OCI-LY1 (cell line): ENCODE measurements at regions not wholly inside any gene's neighbourhood (a gene's known extent, or its start where the extent isn't known, plus 50 kb on each side); places are given as distances from the start of the nearest gene placed in this dataset.

Experiments used
- CTCF ChIP-seq: fragments of 200-600 bp; sonication (generic), shearing (Covaris generic); IDR thresholded peaks from 2 replicates; pipeline ENCODE4 v1.5.1; 2017; ENCODE audit warnings: mild to moderate bottlenecking, antibody characterized with exemption, low read length, moderate library complexity, mixed read lengths
- EZH2 ChIP-seq: fragments of 200-600 bp; sonication (generic), shearing (Covaris generic); IDR thresholded peaks from 2 replicates; pipeline ENCODE4 v1.8.0; 2017; ENCODE audit warnings: borderline replicate concordance, mixed run types, mild to moderate bottlenecking, antibody characterized with exemption, low read length, moderate library complexity, mixed read lengths

GRCh38 chr3:82287562-82287961 lies 526.1 kb upstream of the GBE1 start:
- TF ChIP-seq CTCF (no peak), EZH2 (no peak)
